CD4-positive, alpha-beta T cell (primary cell): ENCODE measurements at regions not wholly inside any gene's neighbourhood (a gene's known extent, or its start where the extent isn't known, plus 50 kb on each side); places are given as distances from the start of the nearest gene placed in this dataset.
A peak's percentile ranks its signal among the peaks of the same experiment; 100 is the strongest.

Source experiments
- ATAC-seq: fragments of 200-7000 bp; cut with Tn5 transposase; one replicate; pipeline ENCODE4 v1.10.0; 2022; ENCODE audit warnings: mild to moderate bottlenecking; ENCODE audit not compliant: poor library complexity
- CTCF ChIA-PET: fragments of 350-600 bp; sonication (Branson Sonifier 250); formaldehyde crosslinking; loops from one replicate; lab custom pipeline; 2021; ENCODE audit warnings: antibody characterized with exemption, inconsistent platforms; lab: Charles Lee
- POLR2A ChIA-PET: fragments of 350-600 bp; sonication (Branson Sonifier 250); formaldehyde crosslinking; loops from one replicate; lab custom pipeline; 2021; ENCODE audit warnings: antibody characterized with exemption, inconsistent platforms; lab: Charles Lee
- DNase-seq, 14 experiments: peaks; one replicate each; pipeline ENCODE4 v3.0.0-alpha.2; 2013 to 2020; ENCODE audit warnings: mixed read lengths in 2 of 14
- H3K27ac ChIP-seq, 2 donors: one replicate each; pipeline versions ENCODE4 v1.5.1 to v1.7.0; 2013; ENCODE audit warnings: low read length in 2 of 2, low read depth in 1 of 2, mild to moderate bottlenecking in 1 of 2
- H3K27me3 ChIP-seq, 2 experiments: 1 replicate in 1 of 2; 2 replicates in 1 of 2; pipeline versions ENCODE4 v1.6.1 to v1.7.0; 2013; ENCODE audit warnings: low read length in 2 of 2, control low read depth in 1 of 2, mild to moderate bottlenecking in 1 of 2, moderate library complexity in 1 of 2; ENCODE audit not compliant: insufficient read depth in 2 of 2, control insufficient read depth in 1 of 2
- H3K36me3 ChIP-seq: one replicate; pipeline ENCODE4 v1.6.1; 2013; ENCODE audit warnings: low read length, control low read depth; ENCODE audit not compliant: insufficient read depth
- H3K4me1 ChIP-seq: one replicate; pipeline ENCODE4 v1.6.1; 2013; ENCODE audit warnings: low read length, control low read depth; ENCODE audit not compliant: insufficient read depth
- H3K4me3 ChIP-seq: one replicate; pipeline ENCODE4 v1.5.1; 2013; ENCODE audit warnings: mild to moderate bottlenecking, low read length, moderate library complexity
- H3K9me3 ChIP-seq, 2 experiments: 1 replicate in 1 of 2; 2 replicates in 1 of 2; pipeline versions ENCODE4 v1.6.1 to v1.7.0; 2013; ENCODE audit warnings: low read length in 2 of 2, mild to moderate bottlenecking in 2 of 2, control low read depth in 1 of 2, moderate library complexity in 1 of 2; ENCODE audit not compliant: control insufficient read depth in 1 of 2, insufficient read depth in 1 of 2
- H3K27ac Mint-ChIP-seq: one replicate; pipeline ENCODE4 v1.8.0; 2020; ENCODE audit warnings: mixed read lengths
- H3K27me3 Mint-ChIP-seq: one replicate; pipeline ENCODE4 v1.8.0; 2021; ENCODE audit warnings: mixed read lengths
- H3K36me3 Mint-ChIP-seq: one replicate; pipeline ENCODE4 v1.8.0; 2021; ENCODE audit warnings: low read depth, mixed read lengths
- H3K4me1 Mint-ChIP-seq: one replicate; pipeline ENCODE4 v1.8.0; 2021; ENCODE audit warnings: low read depth, mixed read lengths
- H3K4me3 Mint-ChIP-seq: one replicate; pipeline ENCODE4 v1.8.0; 2020; ENCODE audit warnings: mild to moderate bottlenecking, mixed read lengths
- H3K9me3 Mint-ChIP-seq: one replicate; pipeline ENCODE4 v1.8.0; 2020; ENCODE audit warnings: mixed read lengths
- intact Hi-C, 2 experiments: fragments of 100-400 bp; cut with DNase I in 1 of 2; cut with micrococcal nuclease in 1 of 2; formaldehyde crosslinking; loops; one replicate each; pipeline versions ENCODE4 v1.15.1 to v1.9.0; 2023 to 2025; cut with DNase I, micrococcal nuclease
- TF ChIP-seq, protein P1 (sequence below): fragments of 200-600 bp; IDR thresholded peaks from one replicate; pipeline ENCODE4 v1.8.0; 2022; ENCODE audit warnings: antibody characterized with exemption, mild to moderate bottlenecking

DNA sequence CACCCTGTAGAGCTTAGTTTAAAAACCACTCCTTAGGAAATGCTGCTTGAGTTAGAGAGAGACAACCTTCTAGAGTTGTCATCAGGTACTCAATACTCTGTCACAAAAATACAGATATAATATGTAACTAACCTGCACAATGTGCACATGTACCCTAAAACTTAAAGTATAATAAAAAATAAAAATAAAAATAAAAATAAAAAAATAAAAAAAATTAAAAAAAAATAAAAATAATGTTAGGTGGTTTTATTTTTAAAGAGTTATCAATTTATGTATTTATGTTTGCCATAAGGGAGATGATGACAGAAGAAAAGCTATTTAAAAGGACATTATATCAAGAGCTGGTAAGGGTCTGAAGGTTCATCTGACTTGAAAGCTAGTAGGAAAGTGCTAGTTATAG, 397.9 kb downstream of the TMA16 start:
- TF ChIP-seq, protein P1, sequence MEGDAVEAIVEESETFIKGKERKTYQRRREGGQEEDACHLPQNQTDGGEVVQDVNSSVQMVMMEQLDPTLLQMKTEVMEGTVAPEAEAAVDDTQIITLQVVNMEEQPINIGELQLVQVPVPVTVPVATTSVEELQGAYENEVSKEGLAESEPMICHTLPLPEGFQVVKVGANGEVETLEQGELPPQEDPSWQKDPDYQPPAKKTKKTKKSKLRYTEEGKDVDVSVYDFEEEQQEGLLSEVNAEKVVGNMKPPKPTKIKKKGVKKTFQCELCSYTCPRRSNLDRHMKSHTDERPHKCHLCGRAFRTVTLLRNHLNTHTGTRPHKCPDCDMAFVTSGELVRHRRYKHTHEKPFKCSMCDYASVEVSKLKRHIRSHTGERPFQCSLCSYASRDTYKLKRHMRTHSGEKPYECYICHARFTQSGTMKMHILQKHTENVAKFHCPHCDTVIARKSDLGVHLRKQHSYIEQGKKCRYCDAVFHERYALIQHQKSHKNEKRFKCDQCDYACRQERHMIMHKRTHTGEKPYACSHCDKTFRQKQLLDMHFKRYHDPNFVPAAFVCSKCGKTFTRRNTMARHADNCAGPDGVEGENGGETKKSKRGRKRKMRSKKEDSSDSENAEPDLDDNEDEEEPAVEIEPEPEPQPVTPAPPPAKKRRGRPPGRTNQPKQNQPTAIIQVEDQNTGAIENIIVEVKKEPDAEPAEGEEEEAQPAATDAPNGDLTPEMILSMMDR = no peak
- H3K36me3 ChIP-seq = no peaks in the 10 kb centered on the region
- no peaks in the 10 kb centered on the region for H3K4me1 ChIP-seq
- Mint-ChIP-seq H3K27ac (no peak overlapping the region), H3K4me3 (no peak overlapping the region), H3K9me3 (no peaks in the 10 kb centered on the region), H3K36me3 (no peaks in the 10 kb centered on the region), H3K4me1 (peaks cover 42% of the 10 kb centered on the region), H3K27me3 (no peaks in the 10 kb centered on the region)
- no peak overlapping the region for H3K27ac ChIP-seq
- H3K27me3 ChIP-seq = no peaks in the 10 kb centered on the region
- no peaks in the 10 kb centered on the region for H3K9me3 ChIP-seq
- ATAC-seq = no peak
- intact Hi-C loops = no loop called here
- DNase-seq = no peak
- ChIA-PET POLR2A (no interaction called here), CTCF (no interaction called here)
- H3K4me3 ChIP-seq = no peak overlapping the region

DNA sequence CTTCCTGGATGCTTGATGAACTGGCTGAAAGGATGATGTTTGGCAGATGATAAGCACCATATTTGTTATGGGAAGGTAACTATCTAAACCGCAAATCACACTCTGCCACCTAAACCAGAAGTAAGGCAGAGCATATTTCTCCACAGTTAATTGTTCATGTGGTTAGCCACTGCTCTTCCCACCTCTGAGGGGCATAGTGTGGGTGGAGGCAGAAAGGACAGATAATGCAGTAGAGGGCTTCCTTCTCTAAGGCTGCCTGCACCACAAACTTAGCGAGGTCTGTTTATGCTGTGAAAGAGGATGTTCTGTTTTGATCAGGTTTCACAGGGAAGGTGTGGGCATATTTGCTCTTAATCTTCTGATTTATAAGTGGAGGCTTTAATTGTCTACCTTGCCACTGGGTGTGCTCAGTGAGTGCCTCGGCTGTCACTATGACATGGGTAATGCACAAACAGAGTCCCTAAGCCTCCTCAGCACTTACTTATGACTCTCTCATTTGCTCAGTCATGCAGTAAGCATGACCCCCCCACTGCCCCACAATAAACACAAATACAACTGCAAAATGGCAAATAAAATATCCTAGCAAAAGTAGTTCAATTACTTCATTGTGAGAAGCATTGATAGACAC, 401.0 kb downstream of the TMA16 start:
- H3K4me3 Mint-ChIP-seq = peak overlapping the region; percentile 23

DNA sequence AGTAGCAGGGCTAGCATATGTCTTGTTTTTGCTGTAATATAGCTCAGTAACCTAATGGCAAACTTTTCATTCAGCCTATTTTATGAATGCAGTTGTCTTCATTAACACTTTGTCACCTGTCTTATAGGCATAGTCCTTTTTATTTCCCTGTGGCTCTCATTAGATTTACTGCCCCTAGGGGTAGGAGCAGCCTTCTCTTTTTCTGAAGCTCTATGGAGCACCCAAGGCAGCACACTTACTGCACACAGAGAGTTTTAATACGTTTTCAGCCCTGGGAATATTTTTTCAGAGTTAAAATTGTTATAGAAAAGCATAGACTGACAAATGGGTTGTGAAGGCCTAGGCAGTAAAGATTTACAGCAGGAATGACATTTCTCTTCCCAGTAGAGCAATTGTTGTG, 406.8 kb downstream of the TMA16 start:
- H3K9me3 Mint-ChIP-seq = peaks cover 2% of the 10 kb centered on the region
- no peak overlapping the region for H3K27ac ChIP-seq
- no peak overlapping the region for H3K4me3 Mint-ChIP-seq
- DNase-seq (no peak), ATAC-seq (no peak)
- no peaks in the 10 kb centered on the region for H3K36me3 ChIP-seq
- no peaks in the 10 kb centered on the region for H3K27me3 Mint-ChIP-seq
- intact Hi-C loops = no loop called here
- no peak overlapping the region for H3K27ac Mint-ChIP-seq
- no peaks in the 10 kb centered on the region for H3K4me1 ChIP-seq
- POLR2A ChIA-PET = no interaction called here
- no peaks in the 10 kb centered on the region for H3K36me3 Mint-ChIP-seq
- peaks cover 17% of the 10 kb centered on the region for H3K4me1 Mint-ChIP-seq
- CTCF ChIA-PET = no interaction called here
- TF ChIP-seq, protein P1 = no peak
- no peaks in the 10 kb centered on the region for H3K27me3 ChIP-seq
- H3K9me3 ChIP-seq = peaks cover 0 to 5% of the 10 kb centered on the region in 2 experiments
- no peak overlapping the region for H3K4me3 ChIP-seq

More for the DNA sequence above, 401.0 kb downstream of the TMA16 start:
- ChIA-PET POLR2A (interaction anchor here (0.6 to 1.5 kb wide), 2 partner anchors 117 to 339 kb away, joined by 3 to 4 read pairs; no protein-coding TSS in a partner anchor), CTCF (no interaction called here)
- no peak overlapping the region for H3K4me3 ChIP-seq
- H3K27ac ChIP-seq = no peak overlapping the region
- no peaks in the 10 kb centered on the region for H3K36me3 Mint-ChIP-seq
- TF ChIP-seq, protein P1 = no peak
- H3K4me1 Mint-ChIP-seq = peaks cover 42% of the 10 kb centered on the region
- H3K4me1 ChIP-seq = no peaks in the 10 kb centered on the region
- DNase-seq (peak in 11 of 14 experiments; percentile 2 to 69 (median 14)), ATAC-seq (peak; percentile 88)
- peak overlapping the region; percentile 72 for H3K27ac Mint-ChIP-seq
- H3K9me3 ChIP-seq = peaks cover 0 to 5% of the 10 kb centered on the region in 2 experiments
- peaks cover 2% of the 10 kb centered on the region for H3K9me3 Mint-ChIP-seq
- intact Hi-C loops = no loop called here
- H3K27me3 Mint-ChIP-seq = no peaks in the 10 kb centered on the region
- no peaks in the 10 kb centered on the region for H3K36me3 ChIP-seq
- no peaks in the 10 kb centered on the region for H3K27me3 ChIP-seq
